Mesendoderm (in vitro differentiated cells): ENCODE measurements at regions not wholly inside any gene's neighbourhood (a gene's known extent, or its start where the extent isn't known, plus 50 kb on each side); places are given as distances from the start of the nearest gene placed in this dataset.

Source experiments
- DNase-seq: peaks from one replicate; pipeline ENCODE4 v3.0.0; 2013
- H2AK5ac ChIP-seq: 2 replicates; pipeline ENCODE4 v1.6.1; 2013; ENCODE audit warnings: low read length, inconsistent platforms
- H2BK120ac ChIP-seq: 2 replicates; pipeline ENCODE4 v1.6.1; 2013; ENCODE audit warnings: low read depth, mild to moderate bottlenecking, low read length, moderate library complexity, mixed read lengths
- H2BK15ac ChIP-seq: replicated peaks from 2 replicates; pipeline ENCODE4 v1.6.1; 2013; ENCODE audit warnings: low read depth, mild to moderate bottlenecking, moderate library complexity
- H2BK5ac ChIP-seq: 2 replicates; pipeline ENCODE4 v1.6.1; 2013; ENCODE audit warnings: low read length, inconsistent platforms
- H3K18ac ChIP-seq: 2 replicates; pipeline ENCODE4 v1.6.1; 2013; ENCODE audit warnings: mild to moderate bottlenecking, low read length, mixed read lengths
- H3K23ac ChIP-seq: one replicate; pipeline ENCODE4 v1.6.1; 2013; ENCODE audit warnings: low read length
- H3K27ac ChIP-seq: 2 replicates; pipeline ENCODE4 v1.5.1; 2013; ENCODE audit warnings: low read depth, mild to moderate bottlenecking, inconsistent platforms, low read length, moderate library complexity
- H3K27me3 ChIP-seq: 2 replicates; pipeline ENCODE4 v1.6.1; 2013; ENCODE audit warnings: low read length, control low read depth, mild to moderate bottlenecking, inconsistent platforms; ENCODE audit not compliant: insufficient read depth, poor library complexity
- H3K36me3 ChIP-seq: 2 replicates; pipeline ENCODE4 v1.6.1; 2013; ENCODE audit warnings: low read length, inconsistent platforms; ENCODE audit not compliant: control insufficient read depth, insufficient read depth
- H3K4ac ChIP-seq: one replicate; pipeline ENCODE4 v1.6.1; 2013; ENCODE audit warnings: low read depth, mild to moderate bottlenecking, low read length, moderate library complexity
- H3K4me1 ChIP-seq: 2 replicates; pipeline ENCODE4 v1.6.1; 2013; ENCODE audit warnings: low read depth, low read length, inconsistent platforms; ENCODE audit not compliant: control insufficient read depth
- H3K4me2 ChIP-seq: 2 replicates; pipeline ENCODE4 v1.6.1; 2013; ENCODE audit warnings: low read length
- H3K4me3 ChIP-seq: 2 replicates; pipeline ENCODE4 v1.5.1; 2013; ENCODE audit warnings: mild to moderate bottlenecking, low read length
- H3K56ac ChIP-seq: one replicate; pipeline ENCODE4 v1.6.1; 2013; ENCODE audit warnings: low read length
- H3K79me1 ChIP-seq: 2 replicates; pipeline ENCODE4 v1.6.1; 2013; ENCODE audit warnings: low read length, inconsistent platforms
- H3K79me2 ChIP-seq: 2 replicates; pipeline ENCODE4 v1.6.1; 2013; ENCODE audit warnings: mild to moderate bottlenecking, low read length; ENCODE audit not compliant: control insufficient read depth, insufficient read depth
- H3K9ac ChIP-seq: 2 replicates; pipeline ENCODE4 v1.6.1; 2013; ENCODE audit warnings: low read length, inconsistent platforms
- H4K5ac ChIP-seq: one replicate; pipeline ENCODE4 v1.6.1; 2013; ENCODE audit warnings: low read length
- H4K8ac ChIP-seq: one replicate; pipeline ENCODE4 v1.6.1; 2013; ENCODE audit warnings: low read depth, mild to moderate bottlenecking, control low read depth, low read length, moderate library complexity
- WGBS: extraction: QIAGEN DNeasy Blood & Tissue Kit; methylation state at CpG from one replicate; pipeline ENCODE4 v1.1.7; 2013; ENCODE audit warnings: low lambda C conversion rate, missing lambda C conversion rate; ENCODE audit not compliant: insufficient coverage; ENCODE audit errors: extremely low coverage; 5-methylcytosine and 5-hydroxymethylcytosine counted together

DNA sequence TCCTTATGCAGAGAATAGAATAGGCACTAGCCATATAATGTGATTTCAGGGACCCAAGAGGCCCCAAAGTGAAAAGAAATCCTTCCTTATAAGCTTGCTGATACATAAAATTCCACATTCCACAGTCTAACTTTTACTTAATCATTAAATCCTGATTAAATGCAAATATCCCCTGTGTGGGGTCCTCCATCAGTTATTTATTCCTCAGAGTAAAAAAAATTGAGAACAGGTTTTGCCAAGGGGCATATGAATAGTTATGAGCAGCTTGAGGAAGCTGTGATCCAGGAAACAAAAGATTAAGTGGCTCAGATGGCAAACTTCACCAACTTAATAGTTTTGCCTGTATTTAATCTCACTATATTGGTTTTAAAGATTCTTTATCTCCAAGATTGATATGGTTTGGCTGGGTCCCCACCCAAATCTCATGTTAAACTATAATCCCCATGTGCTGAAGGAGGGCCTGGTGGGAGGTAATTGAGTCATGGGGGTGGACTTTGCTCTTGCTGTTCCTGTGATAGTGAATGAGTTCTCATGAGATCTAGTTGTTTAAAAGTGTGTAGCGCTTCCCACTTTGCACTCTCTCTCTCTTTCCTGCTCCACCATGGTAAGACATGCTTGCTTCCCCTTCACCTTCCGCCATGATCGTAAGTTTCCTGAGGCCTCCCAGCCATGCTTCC is 324.9 kb downstream of the NPR3 start:
- no peaks in the 10 kb centered on the region for H3K4me1 ChIP-seq
- H3K18ac ChIP-seq, result no peak overlapping the region
- H4K8ac ChIP-seq, result no peak overlapping the region
- no peak overlapping the region for H3K9ac ChIP-seq
- no peak overlapping the region for H3K23ac ChIP-seq
- H2AK5ac ChIP-seq, result no peak overlapping the region
- no peaks in the 10 kb centered on the region for H3K27me3 ChIP-seq
- no peak overlapping the region for H3K56ac ChIP-seq
- H3K79me1 ChIP-seq, result no peaks in the 10 kb centered on the region
- no peak overlapping the region for H3K4ac ChIP-seq
- no CpG with 5 or more reads among the region's 3 CpGs for WGBS
- H3K36me3 ChIP-seq, result no peaks in the 10 kb centered on the region
- H4K5ac ChIP-seq, result no peak overlapping the region
- no peak overlapping the region for H3K4me2 ChIP-seq
- H2BK15ac ChIP-seq, result no peak overlapping the region
- no peak overlapping the region for H3K4me3 ChIP-seq
- no peaks in the 10 kb centered on the region for H3K79me2 ChIP-seq
- no peak overlapping the region for H2BK5ac ChIP-seq
- no peak overlapping the region for H3K27ac ChIP-seq
- H2BK120ac ChIP-seq, result no peak overlapping the region
- DNase-seq, result peak; percentile 5

- H2BK5ac ChIP-seq, result no peak overlapping the region
- no peak overlapping the region for H3K9ac ChIP-seq
- no peaks in the 10 kb centered on the region for H3K79me2 ChIP-seq
- H4K8ac ChIP-seq, result no peak overlapping the region
- H3K4me1 ChIP-seq, result no peaks in the 10 kb centered on the region
- H3K18ac ChIP-seq, result no peak overlapping the region
- H3K23ac ChIP-seq, result no peak overlapping the region
- no peaks in the 10 kb centered on the region for H3K27me3 ChIP-seq
- no peak overlapping the region for H3K4me3 ChIP-seq
- no peak overlapping the region for H3K4me2 ChIP-seq
- no peak overlapping the region for H2BK120ac ChIP-seq
- no peaks in the 10 kb centered on the region for H3K36me3 ChIP-seq
- no peak overlapping the region for H3K27ac ChIP-seq
- no peak overlapping the region for H3K56ac ChIP-seq
- no peaks in the 10 kb centered on the region for H3K79me1 ChIP-seq
- DNase-seq, result no peak
- H2AK5ac ChIP-seq, result no peak overlapping the region
- no CpG with 5 or more reads among the region's 1 CpG for WGBS
- no peak overlapping the region for H3K4ac ChIP-seq
- no peak overlapping the region for H4K5ac ChIP-seq
- H2BK15ac ChIP-seq, result no peak overlapping the region
Observed at GRCh38 chr5:33037076-33037475, 326.0 kb downstream of the NPR3 start.

DNA sequence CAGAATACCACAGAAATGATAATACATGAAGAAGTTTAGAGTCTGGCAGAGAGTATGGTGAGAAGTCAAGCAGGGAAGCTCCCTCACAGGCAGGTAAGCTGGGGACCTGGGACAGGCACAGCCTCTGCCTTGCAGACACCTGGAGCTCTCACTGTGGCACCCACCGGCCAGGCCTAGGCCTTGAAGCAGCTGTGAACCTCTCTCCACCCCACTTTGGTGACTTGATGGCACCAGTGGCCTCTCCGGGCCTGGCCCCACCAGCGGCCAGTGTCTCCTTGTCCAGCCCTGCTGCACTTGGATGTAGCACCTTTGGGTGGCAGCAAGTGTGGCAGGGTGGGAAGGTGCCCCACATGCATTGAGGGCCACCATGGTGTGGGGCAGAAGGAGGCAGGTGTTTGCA is 330.5 kb downstream of the NPR3 start:
- no peak for DNase-seq
- H3K27me3 ChIP-seq, result no peaks in the 10 kb centered on the region
- H3K4me3 ChIP-seq, result no peak overlapping the region
- H2BK15ac ChIP-seq, result no peak overlapping the region
- no peak overlapping the region for H4K8ac ChIP-seq
- H3K79me2 ChIP-seq, result no peaks in the 10 kb centered on the region
- no peak overlapping the region for H2AK5ac ChIP-seq
- H2BK5ac ChIP-seq, result no peak overlapping the region
- no peak overlapping the region for H3K9ac ChIP-seq
- H3K23ac ChIP-seq, result no peak overlapping the region
- H4K5ac ChIP-seq, result no peak overlapping the region
- no CpG with 5 or more reads among the region's 3 CpGs for WGBS
- no peaks in the 10 kb centered on the region for H3K36me3 ChIP-seq
- no peak overlapping the region for H2BK120ac ChIP-seq
- no peaks in the 10 kb centered on the region for H3K4me1 ChIP-seq
- H3K18ac ChIP-seq, result no peak overlapping the region
- H3K27ac ChIP-seq, result peak overlapping the region; percentile 29
- no peak overlapping the region for H3K4me2 ChIP-seq
- no peak overlapping the region for H3K56ac ChIP-seq
- H3K4ac ChIP-seq, result no peak overlapping the region
- no peaks in the 10 kb centered on the region for H3K79me1 ChIP-seq

DNA sequence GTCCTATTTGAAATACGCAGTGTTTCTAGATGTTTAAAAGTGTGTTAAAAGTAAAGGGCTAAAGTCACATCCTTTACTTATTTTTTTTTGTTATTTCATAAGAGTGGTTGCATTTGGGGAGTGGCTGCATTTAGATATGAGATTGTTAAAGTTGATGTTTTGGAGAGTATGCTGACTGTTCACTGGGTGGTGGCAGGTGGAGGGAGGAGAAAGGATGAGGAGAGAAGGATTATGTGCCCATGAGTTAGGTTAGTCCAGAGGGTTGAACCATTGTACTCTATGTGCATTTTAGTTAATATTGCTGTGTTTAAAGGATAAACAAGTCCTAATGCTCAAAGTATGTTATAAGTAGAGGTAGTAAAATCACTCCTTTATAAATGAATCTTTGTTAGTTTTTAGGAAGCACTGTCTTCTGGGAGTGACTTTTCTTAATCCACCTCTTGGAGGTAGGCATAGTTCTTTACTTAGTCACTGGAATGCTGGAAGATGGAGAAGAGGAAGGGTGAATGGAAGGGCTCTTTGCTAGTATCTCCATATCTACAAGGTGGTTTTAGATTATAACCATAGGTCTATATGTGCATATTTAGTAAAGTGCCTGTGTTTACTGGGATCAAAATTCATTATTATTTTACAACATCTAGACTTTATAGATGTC is 332.3 kb downstream of the NPR3 start:
- Histone ChIP-seq H3K4ac (no peak overlapping the region), H3K4me1 (no peaks in the 10 kb centered on the region), H4K8ac (no peak overlapping the region), H2AK5ac (no peak overlapping the region), H3K27ac (no peak overlapping the region), H4K5ac (no peak overlapping the region), H3K23ac (no peak overlapping the region), H2BK15ac (no peak overlapping the region), H3K56ac (no peak overlapping the region), H3K36me3 (no peaks in the 10 kb centered on the region), H3K9ac (no peak overlapping the region), H3K27me3 (no peaks in the 10 kb centered on the region), H2BK5ac (no peak overlapping the region), H3K4me3 (no peak overlapping the region), H3K4me2 (no peak overlapping the region), H2BK120ac (no peak overlapping the region), H3K18ac (no peak overlapping the region), H3K79me2 (no peaks in the 10 kb centered on the region), H3K79me1 (no peaks in the 10 kb centered on the region)
- no peak for DNase-seq
- WGBS, result no CpG with 5 or more reads among the region's 1 CpG

- Histone ChIP-seq H3K79me2 (no peaks in the 10 kb centered on the region), H3K56ac (no peak overlapping the region), H3K18ac (no peak overlapping the region), H3K9ac (no peak overlapping the region), H4K8ac (no peak overlapping the region), H3K4ac (no peak overlapping the region), H2BK15ac (no peak overlapping the region), H4K5ac (no peak overlapping the region), H3K27ac (no peak overlapping the region), H3K4me3 (no peak overlapping the region), H3K36me3 (no peaks in the 10 kb centered on the region), H2BK5ac (no peak overlapping the region), H3K79me1 (no peaks in the 10 kb centered on the region), H3K4me1 (no peaks in the 10 kb centered on the region), H3K23ac (no peak overlapping the region), H2AK5ac (no peak overlapping the region), H3K27me3 (no peaks in the 10 kb centered on the region), H3K4me2 (no peak overlapping the region), H2BK120ac (no peak overlapping the region)
- no peak for DNase-seq
- WGBS, result no CpG with 5 or more reads among the region's 2 CpGs
Observed at GRCh38 chr5:33046091-33046490, 335.0 kb downstream of the NPR3 start.

GRCh38 chr5:33048315-33048714 is 337.2 kb downstream of the NPR3 start:
- Histone ChIP-seq H3K18ac (no peak overlapping the region), H3K4me2 (no peak overlapping the region), H3K23ac (no peak overlapping the region), H4K5ac (no peak overlapping the region), H3K4ac (no peak overlapping the region), H3K27ac (no peak overlapping the region), H3K4me3 (no peak overlapping the region), H3K79me1 (no peaks in the 10 kb centered on the region), H3K27me3 (no peaks in the 10 kb centered on the region), H2BK15ac (no peak overlapping the region), H2BK5ac (no peak overlapping the region), H3K56ac (no peak overlapping the region), H3K4me1 (no peaks in the 10 kb centered on the region), H3K79me2 (no peaks in the 10 kb centered on the region), H2BK120ac (no peak overlapping the region), H3K9ac (no peak overlapping the region), H3K36me3 (no peaks in the 10 kb centered on the region), H4K8ac (no peak overlapping the region), H2AK5ac (no peak overlapping the region)
- DNase-seq, result no peak
- WGBS, result no CpG with 5 or more reads among the region's 3 CpGs
